ENCODE measurements at regions not wholly inside any gene's neighbourhood (a gene's known extent, or its start where the extent isn't known, plus 50 kb on each side); places are given as distances from the start of the nearest gene placed in this dataset.

DNA sequence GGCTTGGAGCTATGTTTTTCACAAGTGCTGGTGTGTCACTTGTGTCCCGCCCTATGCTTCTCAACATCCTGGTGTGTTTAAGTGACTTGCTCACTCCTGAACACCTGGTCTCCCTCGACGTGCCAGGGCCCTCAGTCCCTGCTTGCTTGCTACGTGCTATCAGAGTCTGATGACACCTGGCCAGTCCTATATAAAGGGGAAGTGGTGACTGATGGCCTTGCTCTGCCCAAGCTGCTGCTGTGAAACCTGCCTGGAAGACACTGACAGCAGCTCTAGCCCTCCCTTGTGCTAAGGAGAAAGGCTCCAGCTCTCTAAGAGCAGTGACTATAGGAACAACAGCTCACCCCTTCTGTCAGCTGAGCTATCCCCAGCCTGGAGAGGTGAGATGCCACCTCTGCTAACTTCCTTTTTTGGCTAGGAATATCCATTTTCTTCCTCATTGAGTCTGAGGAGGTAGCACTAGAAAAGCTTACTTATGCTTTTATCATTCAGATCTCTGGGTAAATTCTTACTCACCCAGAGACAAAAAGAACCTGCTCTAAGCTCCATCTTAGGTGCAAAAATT, 77.2 kb upstream of the PLXNA4 start:
- Histone ChIP-seq H3K4me3 (ENCODE audit: low read depth in 1 of 5, low read length in 5 of 5) (no peak overlapping the region), H3K36me3 (ENCODE audit: control insufficient read depth in 5 of 5, insufficient read depth in 5 of 5, low read length in 5 of 5) (no peaks in the 10 kb centered on the region), H3K27me3 (ENCODE audit: control insufficient read depth in 5 of 5, insufficient read depth in 4 of 5, low read length in 5 of 5) (peaks cover 0 to 3% (median 0%) of the 10 kb centered on the region in 5 donors), H3K27ac (ENCODE audit: low read depth, low read length) (no peak overlapping the region), H3K9me3 (ENCODE audit: control insufficient read depth in 5 of 5, low read length in 5 of 5) (peaks cover 0 to 1% (median 0%) of the 10 kb centered on the region in 5 donors), H3K9ac (ENCODE audit: low read length in 5 of 5) (no peak overlapping the region), H3K4me1 (ENCODE audit: control insufficient read depth in 5 of 5, insufficient read depth in 5 of 5, low read length in 5 of 5) (peaks cover 0 to 15% (median 9%) of the 10 kb centered on the region in 5 donors)

DNA sequence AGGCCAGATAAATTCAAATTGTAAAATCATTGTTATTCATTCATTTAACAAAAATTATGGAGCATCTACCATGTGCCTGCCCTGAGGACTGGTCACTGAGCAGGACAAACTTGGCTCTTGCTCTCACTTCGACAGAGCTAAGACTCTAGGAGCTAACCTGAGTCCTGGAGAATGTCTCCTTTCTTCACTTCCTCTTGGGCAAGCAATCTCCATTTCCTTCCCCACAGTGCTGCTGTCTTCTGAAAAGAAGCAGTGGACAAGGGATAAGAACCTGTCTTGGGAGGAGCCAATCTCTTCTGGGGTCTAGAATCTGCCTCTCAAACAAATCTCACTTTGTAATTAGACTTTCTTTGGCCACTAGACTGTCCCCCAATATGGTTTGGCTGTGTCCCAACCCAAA, 76.2 kb upstream of the PLXNA4 start:
- Histone ChIP-seq H3K4me3 (ENCODE audit: low read depth in 1 of 5, low read length in 5 of 5) (no peak overlapping the region), H3K27ac (ENCODE audit: low read depth, low read length) (no peak overlapping the region), H3K9ac (ENCODE audit: low read length in 5 of 5) (no peak overlapping the region), H3K9me3 (ENCODE audit: control insufficient read depth in 5 of 5, low read length in 5 of 5) (no peaks in the 10 kb centered on the region), H3K27me3 (ENCODE audit: control insufficient read depth in 5 of 5, insufficient read depth in 4 of 5, low read length in 5 of 5) (peaks cover 0 to 3% (median 0%) of the 10 kb centered on the region in 5 donors), H3K36me3 (ENCODE audit: control insufficient read depth in 5 of 5, insufficient read depth in 5 of 5, low read length in 5 of 5) (no peaks in the 10 kb centered on the region), H3K4me1 (ENCODE audit: control insufficient read depth in 5 of 5, insufficient read depth in 5 of 5, low read length in 5 of 5) (peaks cover 0 to 15% (median 9%) of the 10 kb centered on the region in 5 donors)

DNA sequence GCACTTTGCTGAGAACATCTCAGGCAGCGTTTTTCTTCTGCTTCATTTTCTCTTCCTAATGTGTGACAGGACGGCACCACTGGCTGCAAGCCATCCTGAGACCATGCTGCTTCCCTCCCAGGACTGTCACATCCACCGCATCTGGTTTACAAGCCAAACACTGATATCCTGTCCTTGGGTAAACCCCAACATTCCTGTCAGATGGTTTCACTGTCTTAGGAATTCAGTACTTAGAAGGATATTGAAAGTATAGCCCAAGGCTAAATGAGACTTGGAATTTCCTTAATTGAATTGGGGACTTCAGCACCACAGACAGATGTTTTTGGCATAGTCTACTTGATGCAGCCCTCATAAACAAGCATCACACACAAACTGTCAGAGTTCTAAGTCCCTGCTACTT, 74.2 kb upstream of the PLXNA4 start:
- Histone ChIP-seq H3K36me3 (ENCODE audit: control insufficient read depth in 5 of 5, insufficient read depth in 5 of 5, low read length in 5 of 5) (no peaks in the 10 kb centered on the region), H3K4me1 (ENCODE audit: control insufficient read depth in 5 of 5, insufficient read depth in 5 of 5, low read length in 5 of 5) (peaks cover 0 to 8% (median 8%) of the 10 kb centered on the region in 5 donors), H3K4me3 (ENCODE audit: low read depth in 1 of 5, low read length in 5 of 5) (no peak overlapping the region), H3K27ac (ENCODE audit: low read depth, low read length) (no peak overlapping the region), H3K27me3 (ENCODE audit: control insufficient read depth in 5 of 5, insufficient read depth in 4 of 5, low read length in 5 of 5) (peaks cover 0 to 6% (median 0%) of the 10 kb centered on the region in 5 donors), H3K9me3 (ENCODE audit: control insufficient read depth in 5 of 5, low read length in 5 of 5) (no peaks in the 10 kb centered on the region), H3K9ac (ENCODE audit: low read length in 5 of 5) (no peak overlapping the region)

DNA sequence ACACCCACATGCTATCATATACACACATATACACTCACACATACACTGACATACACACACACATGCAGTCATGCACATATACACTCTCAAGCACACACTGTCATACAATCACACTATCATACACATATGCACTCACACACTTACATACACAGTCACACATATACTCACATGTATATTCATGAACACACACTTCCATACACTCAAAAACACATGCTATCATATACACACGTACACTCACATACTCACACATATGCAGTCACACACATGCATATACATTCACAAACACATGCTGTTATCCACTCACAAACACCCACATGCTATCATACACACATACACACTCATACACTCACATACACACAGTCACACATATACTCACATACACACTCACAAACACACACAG, 71.0 kb upstream of the PLXNA4 start:
- Histone ChIP-seq H3K27ac (ENCODE audit: low read depth, low read length) (no peak overlapping the region), H3K9ac (ENCODE audit: low read length in 5 of 5) (no peak overlapping the region), H3K4me1 (ENCODE audit: control insufficient read depth in 5 of 5, insufficient read depth in 5 of 5, low read length in 5 of 5) (no peaks in the 10 kb centered on the region), H3K27me3 (ENCODE audit: control insufficient read depth in 5 of 5, insufficient read depth in 4 of 5, low read length in 5 of 5) (peaks cover 0 to 6% (median 0%) of the 10 kb centered on the region in 5 donors), H3K36me3 (ENCODE audit: control insufficient read depth in 5 of 5, insufficient read depth in 5 of 5, low read length in 5 of 5) (no peaks in the 10 kb centered on the region), H3K4me3 (ENCODE audit: low read depth in 1 of 5, low read length in 5 of 5) (no peak overlapping the region), H3K9me3 (ENCODE audit: control insufficient read depth in 5 of 5, low read length in 5 of 5) (no peaks in the 10 kb centered on the region)

- H3K36me3 ChIP-seq (ENCODE audit: control insufficient read depth in 5 of 5, insufficient read depth in 5 of 5, low read length in 5 of 5), result no peaks in the 10 kb centered on the region
Measured at GRCh38 chr7:132646052-132646451, 69.8 kb upstream of the PLXNA4 start.

GRCh38 chr7:132643302-132643701, 67.0 kb upstream of the PLXNA4 start:
- Histone ChIP-seq H3K9ac (ENCODE audit: low read length in 5 of 5) (no peak overlapping the region), H3K4me3 (ENCODE audit: low read depth in 1 of 5, low read length in 5 of 5) (no peak overlapping the region)

More at GRCh38 chr7:132646052-132646451, 69.8 kb upstream of the PLXNA4 start:
- Histone ChIP-seq H3K9me3 (ENCODE audit: control insufficient read depth in 5 of 5, low read length in 5 of 5) (no peaks in the 10 kb centered on the region), H3K27me3 (ENCODE audit: control insufficient read depth in 5 of 5, insufficient read depth in 4 of 5, low read length in 5 of 5) (peaks cover 0 to 6% (median 0%) of the 10 kb centered on the region in 5 donors), H3K4me3 (ENCODE audit: low read depth in 1 of 5, low read length in 5 of 5) (no peak overlapping the region), H3K9ac (ENCODE audit: low read length in 5 of 5) (no peak overlapping the region), H3K27ac (ENCODE audit: low read depth, low read length) (no peak overlapping the region), H3K4me1 (ENCODE audit: control insufficient read depth in 5 of 5, insufficient read depth in 5 of 5, low read length in 5 of 5) (no peaks in the 10 kb centered on the region)

GRCh38 chr7:132641238-132641637, 65.0 kb upstream of the PLXNA4 start:
- H3K4me3 ChIP-seq (ENCODE audit: low read depth in 1 of 5, low read length in 5 of 5), result no peak overlapping the region
- H3K36me3 ChIP-seq (ENCODE audit: control insufficient read depth in 5 of 5, insufficient read depth in 5 of 5, low read length in 5 of 5), result no peaks in the 10 kb centered on the region
- H3K4me1 ChIP-seq (ENCODE audit: control insufficient read depth in 5 of 5, insufficient read depth in 5 of 5, low read length in 5 of 5), result no peaks in the 10 kb centered on the region
- no peak overlapping the region for H3K9ac ChIP-seq (ENCODE audit: low read length in 5 of 5)
- H3K27me3 ChIP-seq (ENCODE audit: control insufficient read depth in 5 of 5, insufficient read depth in 4 of 5, low read length in 5 of 5), result peaks cover 0 to under 1% (median 0%) of the 10 kb centered on the region in 5 donors
- no peak overlapping the region for H3K27ac ChIP-seq (ENCODE audit: low read depth, low read length)
- no peaks in the 10 kb centered on the region for H3K9me3 ChIP-seq (ENCODE audit: control insufficient read depth in 5 of 5, low read length in 5 of 5)

More at GRCh38 chr7:132643302-132643701, 67.0 kb upstream of the PLXNA4 start:
- Histone ChIP-seq H3K4me1 (ENCODE audit: control insufficient read depth in 5 of 5, insufficient read depth in 5 of 5, low read length in 5 of 5) (no peaks in the 10 kb centered on the region), H3K27ac (ENCODE audit: low read depth, low read length) (no peak overlapping the region), H3K27me3 (ENCODE audit: control insufficient read depth in 5 of 5, insufficient read depth in 4 of 5, low read length in 5 of 5) (peaks cover 0 to 6% (median 0%) of the 10 kb centered on the region in 5 donors), H3K36me3 (ENCODE audit: control insufficient read depth in 5 of 5, insufficient read depth in 5 of 5, low read length in 5 of 5) (no peaks in the 10 kb centered on the region), H3K9me3 (ENCODE audit: control insufficient read depth in 5 of 5, low read length in 5 of 5) (no peaks in the 10 kb centered on the region)

- no peak overlapping the region for H3K27ac ChIP-seq (ENCODE audit: low read depth, low read length)
- no peaks in the 10 kb centered on the region for H3K9me3 ChIP-seq (ENCODE audit: control insufficient read depth in 5 of 5, low read length in 5 of 5)
- no peak overlapping the region for H3K4me3 ChIP-seq (ENCODE audit: low read depth in 1 of 5, low read length in 5 of 5)
- H3K9ac ChIP-seq (ENCODE audit: low read length in 5 of 5), result no peak overlapping the region
- no peaks in the 10 kb centered on the region for H3K4me1 ChIP-seq (ENCODE audit: control insufficient read depth in 5 of 5, insufficient read depth in 5 of 5, low read length in 5 of 5)
- H3K36me3 ChIP-seq (ENCODE audit: control insufficient read depth in 5 of 5, insufficient read depth in 5 of 5, low read length in 5 of 5), result no peaks in the 10 kb centered on the region
- no peaks in the 10 kb centered on the region for H3K27me3 ChIP-seq (ENCODE audit: control insufficient read depth in 5 of 5, insufficient read depth in 4 of 5, low read length in 5 of 5)
Measured at GRCh38 chr7:132639983-132640382, 63.7 kb upstream of the PLXNA4 start.

DNA sequence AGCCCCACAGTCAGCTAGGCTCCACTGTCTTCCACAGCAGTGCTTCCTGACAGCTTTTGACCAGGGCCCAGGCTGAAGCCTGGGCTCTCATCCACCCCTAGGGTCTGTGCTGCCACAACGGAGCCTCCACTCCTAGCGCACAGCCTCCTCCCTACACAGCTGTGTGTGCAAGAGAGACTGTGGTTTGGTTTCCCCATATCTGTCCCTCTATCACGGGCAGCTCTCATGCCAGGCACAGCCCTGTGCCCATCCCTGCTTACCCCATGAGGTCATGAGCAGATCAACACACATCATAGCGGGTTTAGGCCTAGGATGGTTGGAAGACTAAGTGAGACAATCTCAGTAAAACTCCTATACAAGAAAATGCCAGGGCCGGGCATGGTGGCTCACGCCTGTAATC, 61.7 kb upstream of the PLXNA4 start:
- Histone ChIP-seq H3K4me1 (ENCODE audit: control insufficient read depth in 5 of 5, insufficient read depth in 5 of 5, low read length in 5 of 5) (no peaks in the 10 kb centered on the region), H3K9ac (ENCODE audit: low read length in 5 of 5) (no peak overlapping the region), H3K27me3 (ENCODE audit: control insufficient read depth in 5 of 5, insufficient read depth in 4 of 5, low read length in 5 of 5) (peaks cover 0 to 4% (median 0%) of the 10 kb centered on the region in 5 donors)

GRCh38 chr7:132636581-132636980, 60.3 kb upstream of the PLXNA4 start:
- H3K27me3 ChIP-seq (ENCODE audit: control insufficient read depth in 5 of 5, insufficient read depth in 4 of 5, low read length in 5 of 5), result peaks cover 0 to 4% (median 0%) of the 10 kb centered on the region in 5 donors

More for the DNA sequence above, 61.7 kb upstream of the PLXNA4 start:
- Histone ChIP-seq H3K4me3 (ENCODE audit: low read depth in 1 of 5, low read length in 5 of 5) (no peak overlapping the region), H3K36me3 (ENCODE audit: control insufficient read depth in 5 of 5, insufficient read depth in 5 of 5, low read length in 5 of 5) (no peaks in the 10 kb centered on the region), H3K27ac (ENCODE audit: low read depth, low read length) (no peak overlapping the region), H3K9me3 (ENCODE audit: control insufficient read depth in 5 of 5, low read length in 5 of 5) (no peaks in the 10 kb centered on the region)

More at GRCh38 chr7:132636581-132636980, 60.3 kb upstream of the PLXNA4 start:
- no peak overlapping the region for H3K4me3 ChIP-seq (ENCODE audit: low read depth in 1 of 5, low read length in 5 of 5)
- H3K27ac ChIP-seq (ENCODE audit: low read depth, low read length), result no peak overlapping the region
- no peak overlapping the region for H3K9ac ChIP-seq (ENCODE audit: low read length in 5 of 5)
- no peaks in the 10 kb centered on the region for H3K36me3 ChIP-seq (ENCODE audit: control insufficient read depth in 5 of 5, insufficient read depth in 5 of 5, low read length in 5 of 5)
- H3K4me1 ChIP-seq (ENCODE audit: control insufficient read depth in 5 of 5, insufficient read depth in 5 of 5, low read length in 5 of 5), result no peaks in the 10 kb centered on the region
- no peaks in the 10 kb centered on the region for H3K9me3 ChIP-seq (ENCODE audit: control insufficient read depth in 5 of 5, low read length in 5 of 5)

Measured in subcutaneous abdominal adipose tissue (tissue), 5 donors.